Fibroblast of lung (primary cell): ENCODE measurements at regions not wholly inside any gene's neighbourhood (a gene's known extent, or its start where the extent isn't known, plus 50 kb on each side); places are given as distances from the start of the nearest gene placed in this dataset.
A peak's percentile ranks its signal among the peaks of the same experiment; 100 is the strongest.

ENCODE experiments used
- DNase-seq, 2 donors: peaks; one replicate each; pipeline versions ENCODE4 v3.0.0 to v3.0.0-alpha.2; 2010; ENCODE audit warnings: low read depth in 2 of 2
- H2AFZ ChIP-seq: 2 replicates; pipeline ENCODE4 v1.5.1; 2012; ENCODE audit warnings: low read length, control low read depth, inconsistent platforms
- H3K27ac ChIP-seq: 2 replicates; pipeline ENCODE4 v1.5.1; 2011; ENCODE audit warnings: low read length, control low read depth; ENCODE audit not compliant: insufficient read depth
- H3K27me3 ChIP-seq: 2 replicates; pipeline ENCODE4 v1.5.1; 2011; ENCODE audit warnings: mild to moderate bottlenecking, low read length; ENCODE audit not compliant: control insufficient read depth, insufficient read depth
- H3K36me3 ChIP-seq: 2 replicates; pipeline ENCODE4 v1.5.1; 2011; ENCODE audit warnings: low read length; ENCODE audit not compliant: control insufficient read depth, insufficient read depth
- H3K4me1 ChIP-seq: 2 replicates; pipeline ENCODE4 v1.5.1; 2011; ENCODE audit warnings: low read length; ENCODE audit not compliant: control insufficient read depth, insufficient read depth; ENCODE audit errors: extremely low read depth
- H3K4me2 ChIP-seq: 2 replicates; pipeline ENCODE4 v1.5.1; 2011; ENCODE audit warnings: low read length, control low read depth; ENCODE audit not compliant: insufficient read depth; ENCODE audit errors: extremely low read depth
- H3K4me3 ChIP-seq, 4 experiments: fragments of 200-600 bp in 1 of 4; sonication (generic) in 1 of 4; replicated peaks in 1 of 4; 2 replicates each; pipeline ENCODE4 v1.5.1; 2011 to 2016; ENCODE audit warnings: low read length in 4 of 4, low read depth in 3 of 4, mild to moderate bottlenecking in 3 of 4, control low read depth in 2 of 4, inconsistent platforms in 1 of 4, mixed read lengths in 1 of 4; ENCODE audit not compliant: insufficient read depth in 1 of 4; ENCODE audit errors: control extremely low read depth in 1 of 4
- H3K79me2 ChIP-seq: 2 replicates; pipeline ENCODE4 v1.5.1; 2012; ENCODE audit warnings: mild to moderate bottlenecking, low read length, inconsistent platforms; ENCODE audit not compliant: control insufficient read depth, insufficient read depth
- H3K9ac ChIP-seq: 2 replicates; pipeline ENCODE4 v1.5.1; 2011; ENCODE audit warnings: mild to moderate bottlenecking, low read length, control low read depth; ENCODE audit not compliant: insufficient read depth
- H3K9me3 ChIP-seq: 2 replicates; pipeline ENCODE4 v1.5.1; 2012; ENCODE audit warnings: low read depth, low read length; ENCODE audit not compliant: control insufficient read depth, insufficient read depth
- H4K20me1 ChIP-seq: 2 replicates; pipeline ENCODE4 v1.5.1; 2011; ENCODE audit warnings: low read length; ENCODE audit not compliant: control insufficient read depth, insufficient read depth; ENCODE audit errors: extremely low read depth
- EZH2 ChIP-seq: IDR thresholded peaks from 2 replicates; pipeline ENCODE4 v1.5.1; 2012; ENCODE audit warnings: low read length, control low read depth, mild to moderate bottlenecking; ENCODE audit errors: missing control alignments
- TF ChIP-seq, protein P1 (sequence below), 2 donors: IDR thresholded peaks in 1 of 2; conservative IDR thresholded peaks in 1 of 2; 1 replicate in 1 of 2; 2 replicates in 1 of 2; pipeline ENCODE4 v1.5.1; 2011 to 2012; ENCODE audit warnings: low read length in 2 of 2, control low read depth in 1 of 2, inconsistent platforms in 1 of 2, low read depth in 1 of 2, mild to moderate bottlenecking in 1 of 2

DNA sequence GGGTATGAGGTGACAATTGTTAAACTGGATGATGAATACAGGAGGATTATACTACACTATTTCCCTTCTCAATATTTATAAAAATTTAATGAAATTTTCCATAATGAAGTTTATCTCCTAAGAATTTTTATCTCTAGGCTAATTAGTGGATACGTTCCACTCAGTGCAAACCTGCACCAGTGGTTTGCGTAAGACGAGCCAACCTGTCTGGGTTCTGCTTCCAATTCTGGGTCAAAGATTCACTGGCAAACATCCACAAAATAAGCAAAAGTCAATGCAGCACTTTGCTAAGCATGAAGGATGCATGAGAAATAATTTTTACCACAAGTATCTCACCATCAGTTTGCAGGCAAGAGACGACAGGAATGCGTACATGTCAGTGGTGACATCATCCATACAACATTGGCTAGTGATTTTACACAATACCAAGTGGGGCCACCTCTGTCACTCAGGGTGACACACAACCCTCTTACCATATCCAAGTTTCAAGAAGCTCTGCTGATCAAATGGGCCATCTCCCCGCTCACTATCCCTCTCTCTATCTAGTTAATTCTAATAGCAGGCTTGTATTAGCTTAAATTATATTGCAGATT is 51.7 kb downstream of the FAM50B start:
- Histone ChIP-seq H3K4me3 (no peak overlapping the region), H3K79me2 (no peaks in the 10 kb centered on the region), H3K4me1 (peaks cover under 1% of the 10 kb centered on the region), H3K4me2 (no peak overlapping the region), H3K27me3 (no peaks in the 10 kb centered on the region), H3K9ac (no peak overlapping the region), H2AFZ (no peak overlapping the region), H3K27ac (no peak overlapping the region), H3K36me3 (no peaks in the 10 kb centered on the region), H4K20me1 (no peaks in the 10 kb centered on the region), H3K9me3 (no peaks in the 10 kb centered on the region)
- TF ChIP-seq EZH2: no peak
- TF ChIP-seq, protein P1, sequence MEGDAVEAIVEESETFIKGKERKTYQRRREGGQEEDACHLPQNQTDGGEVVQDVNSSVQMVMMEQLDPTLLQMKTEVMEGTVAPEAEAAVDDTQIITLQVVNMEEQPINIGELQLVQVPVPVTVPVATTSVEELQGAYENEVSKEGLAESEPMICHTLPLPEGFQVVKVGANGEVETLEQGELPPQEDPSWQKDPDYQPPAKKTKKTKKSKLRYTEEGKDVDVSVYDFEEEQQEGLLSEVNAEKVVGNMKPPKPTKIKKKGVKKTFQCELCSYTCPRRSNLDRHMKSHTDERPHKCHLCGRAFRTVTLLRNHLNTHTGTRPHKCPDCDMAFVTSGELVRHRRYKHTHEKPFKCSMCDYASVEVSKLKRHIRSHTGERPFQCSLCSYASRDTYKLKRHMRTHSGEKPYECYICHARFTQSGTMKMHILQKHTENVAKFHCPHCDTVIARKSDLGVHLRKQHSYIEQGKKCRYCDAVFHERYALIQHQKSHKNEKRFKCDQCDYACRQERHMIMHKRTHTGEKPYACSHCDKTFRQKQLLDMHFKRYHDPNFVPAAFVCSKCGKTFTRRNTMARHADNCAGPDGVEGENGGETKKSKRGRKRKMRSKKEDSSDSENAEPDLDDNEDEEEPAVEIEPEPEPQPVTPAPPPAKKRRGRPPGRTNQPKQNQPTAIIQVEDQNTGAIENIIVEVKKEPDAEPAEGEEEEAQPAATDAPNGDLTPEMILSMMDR (conservative IDR thresholded peaks at IDR 0.05 in 1 of 2, IDR thresholded peaks at IDR 0.05 in 1 of 2; ENCODE audit: low read depth in 1 of 2, low read length in 2 of 2): no peak
- DNase-seq: peak; percentile 23 to 36

DNA sequence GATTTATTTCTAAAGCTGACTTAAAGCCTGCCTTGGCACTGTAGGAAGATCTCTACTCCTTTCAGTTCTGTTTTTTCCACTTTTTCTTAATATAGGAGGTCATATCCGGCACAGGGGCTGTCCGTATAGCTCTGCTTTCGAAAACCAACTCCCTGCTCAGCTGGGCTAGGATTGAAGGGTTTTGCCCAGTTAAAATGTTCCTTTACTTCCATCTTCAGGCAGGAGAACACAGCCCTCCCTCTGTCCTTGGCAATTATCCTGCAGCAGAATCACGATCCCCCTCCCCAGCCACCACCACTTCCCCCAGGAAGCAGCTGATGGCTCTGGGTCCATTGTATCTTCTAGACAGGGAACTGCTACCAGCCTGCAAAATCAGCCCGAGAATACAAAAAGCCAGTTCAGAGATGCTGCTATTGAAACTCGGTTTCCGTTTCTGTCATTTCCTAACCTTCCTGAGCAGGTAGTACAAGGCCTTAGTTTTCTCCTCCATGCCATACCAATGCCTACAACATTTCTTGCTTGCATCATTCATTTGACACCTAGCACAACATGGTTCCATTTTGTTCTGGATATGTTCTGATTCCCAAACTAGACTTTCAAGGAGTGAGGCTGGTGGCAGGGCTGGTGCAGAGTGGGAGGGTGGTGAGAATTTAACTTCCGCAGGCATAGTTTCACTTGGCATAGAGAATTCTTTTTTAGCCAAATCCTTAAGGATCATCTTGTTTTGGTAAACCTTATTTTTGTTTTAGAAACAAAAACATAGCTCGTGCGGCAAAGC is 53.9 kb downstream of the FAM50B start:
- DNase-seq: no peak
- Histone ChIP-seq H3K79me2 (no peaks in the 10 kb centered on the region), H3K9me3 (no peaks in the 10 kb centered on the region), H3K4me1 (peaks cover 2% of the 10 kb centered on the region), H3K4me3 (no peak overlapping the region), H4K20me1 (no peaks in the 10 kb centered on the region), H3K27ac (no peak overlapping the region), H3K27me3 (no peaks in the 10 kb centered on the region), H3K36me3 (no peaks in the 10 kb centered on the region), H3K9ac (no peak overlapping the region), H3K4me2 (no peak overlapping the region), H2AFZ (no peak overlapping the region)
- TF ChIP-seq EZH2: no peak
- TF ChIP-seq, protein P1 (conservative IDR thresholded peaks at IDR 0.05 in 1 of 2, IDR thresholded peaks at IDR 0.05 in 1 of 2; ENCODE audit: low read depth in 1 of 2, low read length in 2 of 2): no peak

DNA sequence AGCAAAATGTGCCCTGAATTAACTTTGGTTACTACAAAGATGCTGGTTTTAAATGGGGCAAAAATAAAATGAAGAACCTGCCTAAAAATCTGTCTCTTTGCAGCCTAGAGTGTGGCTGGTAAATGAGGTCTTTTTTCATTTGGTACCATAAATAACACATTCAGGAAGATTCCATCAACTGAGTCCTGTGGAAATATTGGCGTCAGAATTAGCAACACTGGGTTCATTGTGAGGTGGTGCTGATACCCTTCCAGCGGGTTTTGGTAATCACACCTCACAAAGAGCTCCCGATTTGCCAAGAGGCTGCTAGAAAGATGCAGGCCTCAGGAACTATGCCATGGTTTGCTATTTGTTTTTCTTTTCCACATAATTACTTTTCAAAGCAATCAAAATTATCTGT is 55.3 kb downstream of the FAM50B start:
- no peak overlapping the region for H3K4me3 ChIP-seq
- H3K9me3 ChIP-seq: no peaks in the 10 kb centered on the region
- no peak overlapping the region for H3K9ac ChIP-seq
- H3K79me2 ChIP-seq: no peaks in the 10 kb centered on the region
- H4K20me1 ChIP-seq: no peaks in the 10 kb centered on the region
- no peak overlapping the region for H3K27ac ChIP-seq
- no peak for TF ChIP-seq EZH2
- TF ChIP-seq, protein P1 (conservative IDR thresholded peaks at IDR 0.05 in 1 of 2, IDR thresholded peaks at IDR 0.05 in 1 of 2; ENCODE audit: low read depth in 1 of 2, low read length in 2 of 2): no peak
- no peaks in the 10 kb centered on the region for H3K36me3 ChIP-seq
- H3K4me1 ChIP-seq: peaks cover 2% of the 10 kb centered on the region
- no peaks in the 10 kb centered on the region for H3K27me3 ChIP-seq
- no peak for DNase-seq
- H2AFZ ChIP-seq: no peak overlapping the region
- H3K4me2 ChIP-seq: no peak overlapping the region
